NCI-H2227 (cell line): ENCODE measurements at regions not wholly inside any gene's neighbourhood (a gene's known extent, or its start where the extent isn't known, plus 50 kb on each side); places are given as distances from the start of the nearest gene placed in this dataset.

ENCODE experiments used
- DNase-seq: peaks from one replicate; lab custom pipeline; 2025; ENCODE audit not compliant: unreplicated experiment; lab: John Stamatoyannopoulos, UW

DNA sequence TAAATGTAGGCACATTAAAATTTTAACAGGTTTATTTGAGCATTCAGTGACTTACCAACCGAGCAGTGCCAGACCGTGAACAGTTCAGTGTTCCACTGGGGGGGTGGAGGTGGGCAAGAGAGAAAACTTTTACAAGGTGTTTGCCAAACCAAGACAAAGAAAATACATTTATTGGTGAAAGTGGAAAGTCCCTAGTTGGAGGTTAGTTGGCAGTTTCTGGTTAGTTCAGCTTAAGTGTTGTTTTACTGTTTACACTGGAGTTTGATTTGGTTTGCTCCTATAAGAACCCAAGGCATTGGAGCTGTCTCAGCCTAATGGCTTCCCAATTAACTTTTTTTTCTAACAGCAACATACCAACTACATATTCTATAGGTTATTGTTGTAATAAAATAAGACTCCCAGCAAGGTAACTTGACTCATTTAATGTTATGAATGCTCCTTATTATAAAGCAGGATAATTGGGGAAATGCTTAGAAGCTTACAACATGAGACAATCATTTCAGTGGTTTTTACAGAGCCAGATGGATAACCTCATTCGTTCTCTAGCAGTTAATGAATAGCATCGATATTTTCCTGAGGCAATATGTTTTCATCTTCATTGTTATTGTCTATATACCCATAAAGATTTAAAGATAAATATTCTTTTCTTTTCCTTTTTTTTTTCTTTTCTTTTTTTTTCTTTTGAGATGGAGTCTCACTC is 115.8 kb downstream of the ETNK1 start:
- no peak for DNase-seq

DNA sequence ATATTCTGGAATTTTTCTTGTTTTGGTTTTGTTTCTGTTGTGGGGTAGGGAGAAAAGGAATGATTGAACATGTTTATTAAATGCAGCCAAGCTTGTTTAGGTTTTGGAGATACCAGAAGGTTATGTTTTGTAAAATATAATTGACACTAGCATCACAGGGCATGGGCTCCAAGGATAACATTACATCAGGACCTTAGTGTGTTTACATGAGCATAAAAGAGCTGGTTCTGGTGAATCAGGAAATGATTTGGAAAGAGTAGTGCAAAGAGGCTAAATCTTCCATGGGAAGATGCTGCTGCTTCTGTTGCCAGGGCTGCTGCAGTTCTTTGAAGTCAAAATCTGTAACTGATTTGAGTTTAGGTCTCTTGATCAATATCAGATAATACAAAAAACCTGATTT is 118.7 kb downstream of the ETNK1 start:
- no peak for DNase-seq

DNA sequence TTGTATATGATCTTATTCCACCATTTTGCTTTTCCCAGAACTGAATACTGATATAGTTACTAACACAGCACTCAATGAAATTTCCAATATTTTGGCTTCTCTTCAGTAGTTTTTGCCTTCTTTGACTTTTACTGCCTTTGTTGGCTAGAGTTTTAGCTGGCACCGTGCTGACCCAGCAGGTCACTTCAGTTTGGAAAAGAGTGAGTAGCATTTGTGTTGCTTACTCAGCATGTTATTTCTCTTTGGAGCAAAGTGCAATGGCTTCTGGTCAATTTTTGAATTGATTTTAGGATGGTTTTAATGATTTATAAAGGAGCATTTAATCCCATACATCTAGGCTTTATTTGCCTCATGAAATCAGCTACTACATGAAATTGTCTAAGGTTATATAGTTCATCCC is 119.2 kb downstream of the ETNK1 start:
- DNase-seq = no peak

DNA sequence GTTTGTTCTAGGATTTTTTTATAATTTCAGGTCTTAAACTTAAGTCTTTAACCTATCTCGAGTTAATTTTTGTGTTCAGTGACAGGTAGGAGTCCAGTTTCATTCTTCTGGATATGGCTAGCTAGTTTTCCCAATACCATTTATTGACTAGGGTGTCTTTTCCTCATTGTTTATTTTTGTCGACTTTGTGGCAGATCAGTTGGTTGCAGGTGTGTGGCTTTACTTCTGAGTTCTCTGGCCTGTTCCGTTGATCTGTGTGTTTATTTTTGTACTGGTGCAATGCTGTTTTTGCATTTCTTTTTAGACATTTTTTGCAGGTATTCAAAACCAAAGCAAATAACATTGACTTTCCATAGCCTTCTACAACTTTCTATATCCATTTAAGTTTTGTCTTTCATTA is 121.7 kb downstream of the ETNK1 start:
- no peak for DNase-seq

DNA sequence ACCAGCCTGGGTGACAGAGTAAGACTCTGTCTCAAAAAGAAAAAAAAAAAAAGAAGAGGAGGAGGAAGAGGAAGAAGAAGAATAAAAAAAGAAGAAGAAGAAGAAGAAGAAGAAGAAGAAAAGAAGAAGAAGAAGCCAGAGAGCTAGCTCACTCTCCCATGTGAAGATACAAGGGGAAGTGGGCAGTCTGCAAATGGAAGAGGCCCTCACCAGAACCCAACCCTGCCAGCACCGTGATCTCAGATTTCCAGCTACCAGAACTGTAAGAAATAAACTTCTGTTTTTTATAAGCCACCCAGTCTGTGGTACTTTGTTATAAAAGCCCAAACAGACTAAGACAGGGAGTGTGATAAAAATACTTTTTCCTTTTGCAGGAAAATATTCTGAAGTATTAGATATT is 130.7 kb downstream of the ETNK1 start:
- no peak for DNase-seq

DNA sequence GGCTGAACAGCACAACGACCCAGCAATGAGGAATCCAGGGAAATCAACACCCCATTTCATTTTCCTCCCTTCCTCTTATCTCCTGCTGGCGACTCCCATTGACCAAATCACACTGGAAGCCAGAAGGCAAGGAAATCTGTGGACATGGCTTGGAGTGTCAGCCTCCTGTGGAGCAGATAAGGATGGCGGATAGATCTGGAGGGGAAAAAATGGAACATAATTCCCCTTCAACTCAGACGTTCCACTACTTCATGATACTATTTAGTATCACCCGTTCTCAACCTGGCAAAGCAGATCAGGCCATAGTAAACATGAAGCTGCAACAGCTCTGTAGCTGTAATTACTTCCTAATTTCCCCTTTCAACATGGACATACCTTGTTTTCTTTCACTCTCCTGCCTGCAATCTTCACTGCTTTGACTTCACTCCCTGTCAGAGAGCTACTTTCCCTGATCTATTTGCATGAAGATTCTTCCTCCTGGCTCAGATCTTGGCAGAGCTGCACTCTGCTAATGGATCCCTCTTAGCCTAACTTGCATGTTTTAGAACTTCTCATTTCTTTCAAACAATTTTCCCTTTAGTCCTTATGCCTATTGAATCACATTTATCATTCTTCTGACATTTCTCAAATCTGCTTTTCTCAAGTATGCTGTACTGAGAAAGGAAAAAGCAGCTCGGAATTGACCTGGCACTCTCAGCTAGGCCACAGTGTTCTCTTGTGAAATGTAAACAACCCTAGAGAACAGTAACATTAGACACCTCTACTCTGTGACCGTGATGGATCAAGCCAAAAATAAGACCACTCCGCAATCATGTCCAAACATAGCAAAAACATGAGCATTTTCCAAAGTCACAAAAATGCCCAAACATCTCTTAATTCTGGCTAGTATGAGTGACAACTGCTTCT is 135.1 kb downstream of the ETNK1 start:
- DNase-seq = no peak

DNA sequence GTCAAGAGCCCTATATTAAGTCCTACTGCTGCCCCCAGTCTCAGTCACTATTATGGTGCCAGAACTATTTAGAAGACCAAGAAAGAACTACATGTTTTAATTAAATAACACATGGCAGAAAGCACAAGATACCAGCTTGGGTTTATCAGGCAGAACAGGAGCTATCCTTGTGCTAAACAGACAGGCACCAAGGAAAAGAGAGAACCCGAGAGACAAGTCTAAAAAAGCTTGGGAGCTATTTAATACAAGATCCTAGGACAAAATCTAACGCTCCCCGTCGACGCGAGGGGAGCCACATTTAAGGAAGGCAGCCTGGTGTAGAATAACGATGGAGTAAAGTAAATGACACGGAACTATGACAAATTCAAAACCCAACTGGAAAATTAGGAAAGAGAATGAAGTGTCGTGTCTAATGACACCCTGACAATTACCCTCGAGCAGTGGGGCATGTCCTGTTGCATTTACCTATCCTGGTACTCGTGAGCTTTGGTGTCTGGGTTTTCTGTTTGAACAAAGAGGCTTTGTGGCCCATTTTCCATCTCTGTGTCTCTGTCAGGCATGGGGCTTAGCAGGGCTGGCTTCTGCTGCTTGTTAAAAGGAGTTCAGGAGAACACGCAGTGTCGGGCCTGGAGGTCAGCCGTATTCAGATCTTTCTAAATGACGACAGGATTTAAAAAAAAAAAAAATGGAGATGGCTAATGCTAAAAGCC is 140.6 kb downstream of the ETNK1 start:
- no peak for DNase-seq

DNA sequence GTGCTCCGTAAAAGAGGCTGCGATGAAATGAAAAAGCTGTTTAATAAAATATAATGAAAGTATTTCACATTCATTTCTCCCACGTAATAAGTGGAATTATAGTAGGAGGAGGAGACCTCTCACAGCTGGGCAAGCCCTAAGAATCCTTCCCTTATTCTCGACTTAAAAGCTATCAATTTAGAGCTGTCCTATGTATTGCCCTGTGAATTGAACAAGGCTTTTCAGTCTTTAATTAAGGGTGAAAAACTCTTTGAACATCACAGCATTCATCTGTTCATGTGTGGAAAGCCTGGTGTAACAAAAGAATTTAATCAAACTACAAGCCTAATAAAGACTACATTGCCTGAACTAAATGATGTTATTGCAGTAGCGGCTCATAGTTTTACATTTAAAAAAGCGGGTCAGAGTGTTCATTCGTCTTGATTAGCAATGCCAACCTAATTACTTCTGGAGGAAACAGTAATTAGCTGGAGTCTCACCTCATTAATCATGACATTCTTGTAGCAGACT is 142.0 kb downstream of the ETNK1 start:
- DNase-seq = peak; percentile 5

DNA sequence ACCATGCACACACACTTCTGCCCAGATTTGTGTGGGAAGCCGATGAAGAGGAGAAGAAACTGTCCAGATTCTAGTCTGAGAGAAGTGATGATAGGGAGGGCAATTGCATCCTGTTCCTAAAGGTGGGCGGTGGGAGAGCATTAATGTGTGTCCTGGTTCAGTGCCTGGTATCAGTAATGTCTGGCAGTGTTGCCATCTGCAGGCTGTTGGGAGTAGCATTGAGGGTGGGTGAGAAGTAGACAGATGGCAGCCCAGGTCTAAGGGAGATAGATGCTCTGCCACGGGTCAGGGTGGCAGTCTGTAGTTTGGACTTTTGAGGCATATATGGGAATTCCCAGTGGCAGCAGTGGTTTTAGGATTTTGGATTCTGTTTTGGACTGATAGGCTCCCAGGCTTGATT is 156.4 kb downstream of the ETNK1 start:
- no peak for DNase-seq

DNA sequence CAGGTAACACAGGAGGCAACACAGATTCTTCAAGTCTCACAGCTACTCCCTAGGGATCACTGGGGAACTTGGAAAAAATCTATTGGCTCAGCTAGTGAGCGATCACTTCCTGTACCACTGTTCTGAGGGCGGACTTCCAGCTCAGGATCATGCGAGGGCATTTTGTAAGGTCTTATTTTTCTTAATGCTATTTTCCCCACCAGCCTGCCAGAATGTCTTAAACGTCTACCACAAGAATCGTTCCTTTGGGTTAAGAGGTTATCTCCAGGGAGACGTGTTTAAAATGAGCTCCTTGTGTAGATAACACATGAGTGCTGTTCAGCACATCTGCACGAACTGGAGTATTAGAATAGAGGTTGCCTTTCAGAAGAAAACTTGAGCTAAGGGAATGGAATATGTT is 162.6 kb downstream of the ETNK1 start:
- DNase-seq = peak; percentile 1

DNA sequence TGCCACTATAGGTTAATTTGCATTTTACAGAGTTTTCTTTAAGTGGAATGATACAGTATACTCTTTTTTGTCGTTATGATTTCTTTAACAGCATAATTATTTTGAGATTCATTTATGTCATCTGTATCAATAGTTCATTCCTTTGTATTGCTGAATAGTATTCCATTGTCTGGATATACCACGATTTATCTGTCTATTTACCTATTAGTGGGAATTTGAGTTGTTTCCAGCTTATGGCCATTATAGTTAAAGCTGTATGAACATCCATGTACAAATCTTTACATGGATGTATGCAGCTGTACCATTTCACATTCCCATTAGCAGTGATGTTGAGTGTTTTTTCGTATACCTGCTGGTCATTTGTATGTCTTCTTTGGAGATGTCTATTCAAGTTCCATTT is 163.9 kb downstream of the ETNK1 start:
- DNase-seq = no peak

DNA sequence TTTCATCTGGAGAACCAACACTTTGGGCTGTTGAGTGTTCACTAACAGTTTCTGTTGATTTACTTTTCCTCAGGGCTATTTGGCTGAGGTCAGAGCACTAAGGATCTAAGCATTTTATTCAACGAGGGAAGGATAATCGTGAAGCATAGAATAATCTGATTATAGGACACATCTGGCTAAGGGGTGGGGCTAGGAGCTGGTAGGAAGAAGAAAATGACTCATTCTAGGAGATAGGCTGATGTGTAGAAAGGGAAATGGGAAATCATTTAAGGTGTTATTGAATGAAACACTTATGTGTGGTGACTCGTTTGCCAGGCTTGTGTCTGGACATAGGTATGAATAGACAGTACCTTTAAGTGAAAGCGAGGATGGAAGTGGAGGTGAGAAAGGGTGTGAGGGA is 167.2 kb downstream of the ETNK1 start:
- no peak for DNase-seq

DNA sequence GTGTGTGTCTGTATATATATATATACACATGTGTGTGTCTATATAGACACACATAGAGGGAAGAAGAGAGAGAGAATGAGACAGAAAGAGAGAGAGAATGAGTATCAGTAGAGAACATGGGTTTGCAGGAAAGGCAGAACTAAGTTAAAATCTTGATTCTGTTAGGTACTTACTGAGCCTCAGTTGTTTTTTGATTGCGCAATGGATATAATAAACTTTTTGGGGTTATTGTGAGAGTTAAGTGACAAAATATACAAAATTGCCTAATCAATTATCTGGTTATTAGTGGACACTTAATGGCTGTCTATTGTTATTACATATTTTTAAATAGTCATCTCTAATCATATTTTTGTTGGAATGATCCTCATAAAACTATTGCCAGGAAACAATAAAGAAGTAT is 169.0 kb downstream of the ETNK1 start:
- no peak for DNase-seq

DNA sequence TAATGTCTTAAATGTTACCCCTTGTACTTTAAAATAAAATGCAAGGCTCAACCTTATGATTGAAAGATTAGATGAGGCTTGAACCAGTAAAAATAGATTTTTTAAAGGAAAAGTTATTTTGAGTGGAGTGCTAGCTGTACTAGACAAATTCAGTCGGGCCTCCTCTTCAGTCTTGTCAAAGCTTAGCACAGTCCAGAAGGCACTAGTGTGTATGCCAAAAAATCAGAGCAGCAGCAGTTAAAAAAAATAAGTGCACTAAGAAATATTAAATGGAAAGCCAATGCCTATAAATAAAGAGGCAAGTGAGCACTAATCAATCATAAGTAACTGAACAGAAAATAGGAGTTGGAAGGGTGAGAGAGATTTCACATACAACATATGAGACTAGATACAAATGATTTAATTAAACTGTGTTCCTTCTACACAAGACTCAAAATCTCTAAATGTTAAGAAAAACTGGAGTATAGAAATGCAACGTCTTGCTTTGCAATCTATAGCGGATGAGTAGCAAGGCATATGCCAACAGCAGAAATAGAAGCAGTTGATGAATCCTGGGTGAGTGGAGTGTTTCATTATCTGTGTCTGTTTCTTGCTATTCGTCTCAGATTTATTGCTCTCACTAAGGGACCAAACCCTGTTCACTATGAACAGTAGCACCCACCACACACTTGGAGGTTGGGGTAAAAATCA is 172.1 kb downstream of the ETNK1 start:
- no peak for DNase-seq

DNA sequence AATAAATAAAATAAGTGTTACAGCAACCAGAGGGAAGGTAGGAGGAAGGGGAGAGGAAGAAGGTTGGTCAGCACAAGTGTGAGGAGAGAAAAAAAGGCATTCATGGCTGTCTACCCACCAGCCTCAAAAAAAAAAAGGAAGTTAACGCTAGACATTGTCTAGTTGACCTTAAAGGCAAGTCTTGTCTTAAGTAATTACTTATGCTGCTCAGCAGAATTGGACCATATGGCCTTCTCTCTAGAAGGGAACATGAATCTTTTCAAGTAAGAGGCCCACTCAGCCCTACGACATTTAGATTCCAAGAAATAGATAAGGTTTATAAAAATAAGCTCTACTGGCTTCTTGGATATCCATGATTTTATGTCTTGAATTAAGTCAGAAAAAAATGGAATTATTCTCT is 172.7 kb downstream of the ETNK1 start:
- DNase-seq = no peak

DNA sequence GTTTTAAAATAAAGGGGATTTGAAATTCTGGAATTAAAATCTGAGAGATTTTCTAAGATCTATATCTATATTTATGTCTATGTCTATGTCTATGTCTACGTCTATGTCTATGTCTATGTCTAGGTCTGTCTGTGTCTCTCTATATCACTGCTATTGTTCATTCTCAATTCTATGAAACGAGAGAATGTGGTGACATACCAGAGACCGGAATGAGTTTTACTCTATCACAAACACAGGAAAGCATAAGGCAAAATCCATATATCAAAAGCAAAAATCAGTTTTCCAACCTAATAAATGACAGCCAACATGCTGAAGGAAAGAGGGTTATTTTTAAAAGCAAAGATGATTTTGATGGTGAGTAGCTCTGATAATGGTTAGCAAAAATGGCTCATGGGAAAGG is 173.1 kb downstream of the ETNK1 start:
- DNase-seq = no peak

DNA sequence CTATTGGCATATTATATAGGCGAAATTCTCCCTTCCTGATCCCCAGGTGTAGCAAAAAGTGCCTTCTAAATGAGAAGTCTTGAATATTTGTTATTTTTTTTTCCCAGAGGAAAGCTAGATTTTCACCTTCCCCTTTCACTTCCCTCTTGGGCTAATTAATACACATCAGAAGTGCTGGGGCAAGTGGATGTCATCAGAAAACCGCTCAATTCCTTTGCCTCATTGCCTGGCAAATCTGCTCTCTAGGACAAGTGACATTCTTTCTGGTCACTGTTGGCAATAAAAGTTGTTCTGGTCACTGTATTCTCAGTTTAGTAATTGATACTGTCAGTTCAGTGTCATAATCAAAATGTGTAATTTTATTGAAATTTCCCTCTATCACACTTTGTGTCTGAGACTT is 174.5 kb downstream of the ETNK1 start:
- no peak for DNase-seq

DNA sequence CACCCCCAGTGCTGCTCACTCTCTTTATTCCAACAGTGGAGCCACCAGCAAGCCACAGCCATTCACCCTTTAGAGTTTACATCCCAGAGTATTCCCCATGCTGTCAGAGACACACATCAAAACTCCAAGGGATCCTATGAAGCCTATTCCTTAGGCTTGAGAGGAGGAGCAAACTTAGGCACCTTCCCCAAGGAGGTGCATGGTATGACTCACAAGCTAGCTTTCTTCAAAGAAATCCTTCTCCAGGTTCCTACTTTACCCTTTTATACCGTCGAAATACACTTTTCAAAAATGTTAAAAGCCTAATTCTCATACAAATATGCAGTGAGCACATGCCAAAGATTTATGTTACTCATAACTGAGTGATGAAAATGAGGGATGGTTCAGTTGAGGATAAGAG is 175.4 kb downstream of the ETNK1 start:
- DNase-seq = no peak

DNA sequence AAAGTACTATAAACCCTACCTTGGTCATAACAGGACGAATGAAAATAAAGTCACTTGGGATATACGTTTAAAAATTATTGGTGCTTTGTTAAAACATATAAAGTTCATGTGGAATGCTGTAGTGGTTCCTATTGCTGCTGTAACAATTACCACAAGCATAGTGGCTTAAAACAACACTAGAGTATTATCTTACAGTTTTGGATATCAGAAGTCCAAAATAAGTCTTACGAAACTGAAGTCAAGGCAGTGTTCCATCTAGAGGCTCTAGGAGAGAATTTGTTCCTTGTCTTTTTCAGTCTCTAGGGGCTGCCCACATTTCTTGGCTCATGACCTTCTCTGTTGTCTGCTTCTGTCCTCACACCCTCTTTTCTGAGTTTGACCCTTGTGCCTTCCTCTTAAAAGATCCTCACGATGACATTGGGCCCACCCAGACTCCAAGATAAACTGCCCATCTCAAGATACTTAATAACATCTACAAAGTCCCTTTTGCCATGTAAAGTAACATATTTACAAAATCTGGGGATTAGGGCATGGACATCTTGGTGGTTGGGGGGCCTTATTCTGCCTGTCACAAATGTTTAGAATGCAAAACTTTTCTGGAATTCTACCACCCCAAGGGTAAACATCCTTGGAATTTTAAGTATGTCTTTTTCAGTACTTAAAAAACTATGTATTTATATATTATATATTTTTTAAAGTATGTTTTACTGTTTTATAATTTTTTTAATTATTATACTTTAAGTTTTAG is 178.1 kb downstream of the ETNK1 start:
- DNase-seq = no peak

DNA sequence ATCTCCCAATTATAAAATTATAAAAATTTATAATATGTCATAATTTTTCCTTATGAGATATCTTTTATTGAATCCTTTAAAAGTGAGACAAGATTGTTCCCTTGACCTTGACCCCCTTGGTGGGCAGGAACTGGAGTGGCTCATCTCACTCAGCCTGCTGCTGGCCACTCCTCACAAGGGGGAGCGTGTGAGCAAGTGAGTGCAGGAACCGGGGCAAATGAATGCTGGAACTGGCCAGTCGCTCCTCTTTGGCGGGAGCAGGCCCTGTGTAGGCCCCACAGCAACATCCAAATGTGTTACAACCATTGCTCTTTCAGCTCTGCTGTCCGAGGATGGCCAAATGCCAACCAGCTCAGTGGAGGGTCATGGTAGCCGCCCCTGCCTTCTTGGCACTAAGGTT is 178.8 kb downstream of the ETNK1 start:
- no peak for DNase-seq
